ENCODE measurements at regions not wholly inside any gene's neighbourhood (a gene's known extent, or its start where the extent isn't known, plus 50 kb on each side); places are given as distances from the start of the nearest gene placed in this dataset.

GRCh38 chr9:28941856-28942255 lies 1368.6 kb upstream of the C9orf72 start:
- H2AK5ac ChIP-seq (ENCODE audit: low read depth, low read length) = no peak overlapping the region
- CTCF ChIA-PET = no interaction called here
- H4K5ac ChIP-seq (ENCODE audit: low read depth, low read length) = no peak overlapping the region
- POLR2A ChIA-PET (ENCODE audit: unreplicated experiment) = no interaction called here
- no peak overlapping the region for H3K4me3 ChIP-seq (ENCODE audit: insufficient read depth, low read depth, low read length)
- no peak overlapping the region for H2AFZ ChIP-seq (replicated peaks; ENCODE audit: low read length, poor library complexity)
- DNase-seq (no peak), ATAC-seq (ENCODE audit: low read depth) (no peak)
- no peak overlapping the region for H4K8ac ChIP-seq (ENCODE audit: low read depth in 2 of 2, low read length in 2 of 2)
- H3K27me3 ChIP-seq (ENCODE audit: control insufficient read depth, insufficient read depth, low read length) = no peaks in the 10 kb centered on the region
- no peaks in the 10 kb centered on the region for H3K9me1 ChIP-seq (ENCODE audit: insufficient read depth, low read length)
- H3K4ac ChIP-seq (ENCODE audit: low read depth, low read length) = no peak overlapping the region
- no peaks in the 10 kb centered on the region for H3K79me1 ChIP-seq (ENCODE audit: low read depth in 1 of 2, low read length in 2 of 2)
- dilution Hi-C loops (cut with HindIII; ENCODE audit: low sequenced_read_pairs, unreplicated experiment) = no loop called here
- H3K18ac ChIP-seq (ENCODE audit: low read depth, low read length) = no peak overlapping the region
- H4K20me1 ChIP-seq (ENCODE audit: insufficient read depth, low read length) = no peaks in the 10 kb centered on the region
- H3K4me1 ChIP-seq (ENCODE audit: control insufficient read depth, insufficient read depth, low read length) = no peaks in the 10 kb centered on the region
- H2BK120ac ChIP-seq (ENCODE audit: low read depth, low read length) = no peak overlapping the region
- no peaks in the 10 kb centered on the region for H3K9me3 ChIP-seq (ENCODE audit: control insufficient read depth, insufficient read depth, low read length)
- H2BK15ac ChIP-seq (ENCODE audit: low read depth, low read length) = no peak overlapping the region
- H2BK20ac ChIP-seq (ENCODE audit: low read depth, low read length) = no peak overlapping the region
- no peak overlapping the region for H3K56ac ChIP-seq (ENCODE audit: extremely low read depth, insufficient read depth, low read length)
- no peak overlapping the region for H2AK9ac ChIP-seq (replicated peaks; ENCODE audit: low read depth, low read length, poor library complexity)
- no peak overlapping the region for H2BK5ac ChIP-seq (ENCODE audit: low read depth, low read length, poor library complexity, severe bottlenecking)
- H3K9ac ChIP-seq (ENCODE audit: low read depth, low read length) = no peak overlapping the region
- no peak for TF ChIP-seq RAD21 (IDR thresholded peaks at IDR 0.05; ENCODE audit: low read length)
- no peak for TF ChIP-seq BHLHE40 (IDR thresholded peaks at IDR 0.05; ENCODE audit: low read depth, low read length)
- TF ChIP-seq NFE2L2 (IDR thresholded peaks at IDR 0.05; ENCODE audit: low read depth, low read length) = no peak
- TF ChIP-seq MXI1 (IDR thresholded peaks at IDR 0.05; ENCODE audit: borderline replicate concordance, low read depth, low read length) = no peak
- no peak for TF ChIP-seq CEBPB (IDR thresholded peaks at IDR 0.05; ENCODE audit: low read depth, low read length)
- no peak for TF ChIP-seq CTCF (conservative IDR thresholded peaks at IDR 0.05; ENCODE audit: low read depth, low read length)
- no peak for TF ChIP-seq SMC3 (IDR thresholded peaks at IDR 0.05; ENCODE audit: low read depth, low read length)
- TF ChIP-seq, protein P1, sequence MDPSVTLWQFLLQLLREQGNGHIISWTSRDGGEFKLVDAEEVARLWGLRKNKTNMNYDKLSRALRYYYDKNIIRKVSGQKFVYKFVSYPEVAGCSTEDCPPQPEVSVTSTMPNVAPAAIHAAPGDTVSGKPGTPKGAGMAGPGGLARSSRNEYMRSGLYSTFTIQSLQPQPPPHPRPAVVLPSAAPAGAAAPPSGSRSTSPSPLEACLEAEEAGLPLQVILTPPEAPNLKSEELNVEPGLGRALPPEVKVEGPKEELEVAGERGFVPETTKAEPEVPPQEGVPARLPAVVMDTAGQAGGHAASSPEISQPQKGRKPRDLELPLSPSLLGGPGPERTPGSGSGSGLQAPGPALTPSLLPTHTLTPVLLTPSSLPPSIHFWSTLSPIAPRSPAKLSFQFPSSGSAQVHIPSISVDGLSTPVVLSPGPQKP (IDR thresholded peaks at IDR 0.05; ENCODE audit: borderline replicate concordance, low read depth, low read length) = no peak
- no peak for TF ChIP-seq CHD1 (IDR thresholded peaks at IDR 0.05; ENCODE audit: low read depth, low read length)
- TF ChIP-seq MAFK (IDR thresholded peaks at IDR 0.05; ENCODE audit: low read depth, low read length) = no peak
- no peaks in the 10 kb centered on the region for H3K36me3 ChIP-seq (ENCODE audit: control insufficient read depth, insufficient read depth, low read length)
- WGBS, 2 experiments (ENCODE audit: extremely low coverage in 2 of 2, insufficient read length in 1 of 2) = no CpG with 5 or more reads among the region's 2 CpGs
- no peak overlapping the region for H4K91ac ChIP-seq (ENCODE audit: insufficient read depth, low read depth, low read length)
- in situ Hi-C loops (cut with MboI; ENCODE audit: low sequenced_read_pairs) = no loop called here
- intact Hi-C loops (cut with micrococcal nuclease) = no loop called here
- no TSS peak for BruUV-seq (replicated peaks)
- no peak overlapping the region for H3K23ac ChIP-seq (ENCODE audit: low read depth, low read length)
- H3K27ac ChIP-seq (ENCODE audit: insufficient read depth, low read length) = no peak overlapping the region
- H3K14ac ChIP-seq (replicated peaks; ENCODE audit: low read depth, low read length) = no peak overlapping the region
- H3K4me2 ChIP-seq (ENCODE audit: low read depth, low read length) = no peak overlapping the region
